Tibial nerve (tissue), 4 donors: ENCODE measurements at regions not wholly inside any gene's neighbourhood (a gene's known extent, or its start where the extent isn't known, plus 50 kb on each side); places are given as distances from the start of the nearest gene placed in this dataset.
"Not testable (repeated sequence)": the region's sequence is repeated elsewhere in the genome, so short reads cannot be mapped to it uniquely, and the experiment has no call there.

Experiments used
- DNase-seq, 2 donors: peaks; one replicate each; pipeline ENCODE4 v3.0.0-alpha.2; 2019; ENCODE audit warnings: low spot score in 2 of 2
- H3K27ac ChIP-seq, 4 donors: fragments of 200-600 bp; sonication (generic) in 3 of 4; one replicate each; pipeline ENCODE4 v1.5.1; 2017 to 2019; ENCODE audit warnings: mild to moderate bottlenecking in 1 of 4
- H3K27me3 ChIP-seq, 2 donors: fragments of 200-600 bp; sonication (generic) in 1 of 2; one replicate each; pipeline versions ENCODE4 v1.5.1 to v1.6.0; 2017 to 2019
- H3K36me3 ChIP-seq, 3 donors: fragments of 200-600 bp; sonication (generic); one replicate each; pipeline ENCODE4 v1.5.1; 2018 to 2019
- H3K4me1 ChIP-seq, 4 donors: fragments of 200-600 bp; sonication (generic) in 3 of 4; one replicate each; pipeline ENCODE4 v1.5.1; 2017 to 2019
- H3K4me3 ChIP-seq, 4 donors: fragments of 200-600 bp; sonication (generic) in 3 of 4; one replicate each; pipeline ENCODE4 v1.5.1; 2017 to 2019; ENCODE audit warnings: mild to moderate bottlenecking in 1 of 4, moderate library complexity in 1 of 4
- H3K9me3 ChIP-seq, 4 donors: fragments of 200-600 bp; sonication (generic) in 3 of 4; one replicate each; pipeline ENCODE4 v1.5.1; 2017 to 2019
- EP300 ChIP-seq, 2 donors: sonication (generic); formaldehyde crosslinking; IDR thresholded peaks; one replicate each; pipeline ENCODE4 v1.6.1; 2017; ENCODE audit warnings: antibody characterized with exemption in 2 of 2, mild to moderate bottlenecking in 1 of 2
- POLR2A ChIP-seq, 2 donors: fragments of 450-650 bp; IDR thresholded peaks; one replicate each; pipeline ENCODE4 v1.6.1; 2017; ENCODE audit warnings: antibody characterized with exemption in 2 of 2, mild to moderate bottlenecking in 2 of 2, moderate library complexity in 2 of 2
- WGBS, 2 donors: methylation state at CpG; one replicate each; pipeline ENCODE4 v1.1.5; 2018; 5-methylcytosine and 5-hydroxymethylcytosine counted together
- TF ChIP-seq, protein P1 (sequence below), 5 experiments: fragments of 200-600 bp in 3 of 5; fragments of 450-650 bp in 2 of 5; sonication (generic) in 3 of 5; IDR thresholded peaks; one replicate each; pipeline ENCODE4 v1.5.1; 2016 to 2019; ENCODE audit warnings: antibody characterized with exemption in 5 of 5, mild to moderate bottlenecking in 3 of 5, moderate library complexity in 2 of 5

DNA sequence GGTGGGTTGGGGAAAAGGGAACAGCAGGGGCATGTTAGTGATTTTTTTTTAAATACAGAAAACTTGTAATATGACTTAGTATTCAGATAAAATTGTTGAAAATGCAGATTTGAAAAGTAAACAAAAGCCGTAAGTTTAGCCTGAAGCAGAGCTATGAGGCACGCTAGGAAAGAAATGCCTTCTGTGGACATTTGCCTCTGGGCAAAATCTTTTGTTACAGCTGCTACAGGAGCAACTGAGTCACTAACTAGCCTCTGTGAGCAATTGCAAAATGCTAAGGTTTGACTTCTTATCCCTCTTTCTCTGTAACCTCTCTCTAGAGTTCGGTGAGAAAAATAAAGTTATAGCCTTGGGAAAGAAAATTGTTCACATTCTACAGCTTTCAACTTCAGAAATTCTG lies 350.0 kb downstream of the SLC7A11 start:
- Histone ChIP-seq H3K27me3 (no peaks in the 10 kb centered on the region), H3K27ac (no peak overlapping the region), H3K4me3 (no peak overlapping the region), H3K4me1 (no peaks in the 10 kb centered on the region), H3K36me3 (no peaks in the 10 kb centered on the region), H3K9me3 (no peaks in the 10 kb centered on the region)
- WGBS, 2 donors, result 51 to 73% methylated on average over 3 of the region's 3 CpGs
- TF ChIP-seq, protein P1, sequence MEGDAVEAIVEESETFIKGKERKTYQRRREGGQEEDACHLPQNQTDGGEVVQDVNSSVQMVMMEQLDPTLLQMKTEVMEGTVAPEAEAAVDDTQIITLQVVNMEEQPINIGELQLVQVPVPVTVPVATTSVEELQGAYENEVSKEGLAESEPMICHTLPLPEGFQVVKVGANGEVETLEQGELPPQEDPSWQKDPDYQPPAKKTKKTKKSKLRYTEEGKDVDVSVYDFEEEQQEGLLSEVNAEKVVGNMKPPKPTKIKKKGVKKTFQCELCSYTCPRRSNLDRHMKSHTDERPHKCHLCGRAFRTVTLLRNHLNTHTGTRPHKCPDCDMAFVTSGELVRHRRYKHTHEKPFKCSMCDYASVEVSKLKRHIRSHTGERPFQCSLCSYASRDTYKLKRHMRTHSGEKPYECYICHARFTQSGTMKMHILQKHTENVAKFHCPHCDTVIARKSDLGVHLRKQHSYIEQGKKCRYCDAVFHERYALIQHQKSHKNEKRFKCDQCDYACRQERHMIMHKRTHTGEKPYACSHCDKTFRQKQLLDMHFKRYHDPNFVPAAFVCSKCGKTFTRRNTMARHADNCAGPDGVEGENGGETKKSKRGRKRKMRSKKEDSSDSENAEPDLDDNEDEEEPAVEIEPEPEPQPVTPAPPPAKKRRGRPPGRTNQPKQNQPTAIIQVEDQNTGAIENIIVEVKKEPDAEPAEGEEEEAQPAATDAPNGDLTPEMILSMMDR (IDR thresholded peaks at IDR 0.05), result no peak
- TF ChIP-seq EP300 (IDR thresholded peaks at IDR 0.05), result no peak
- no peak for TF ChIP-seq POLR2A (IDR thresholded peaks at IDR 0.05)
- no peak for DNase-seq

DNA sequence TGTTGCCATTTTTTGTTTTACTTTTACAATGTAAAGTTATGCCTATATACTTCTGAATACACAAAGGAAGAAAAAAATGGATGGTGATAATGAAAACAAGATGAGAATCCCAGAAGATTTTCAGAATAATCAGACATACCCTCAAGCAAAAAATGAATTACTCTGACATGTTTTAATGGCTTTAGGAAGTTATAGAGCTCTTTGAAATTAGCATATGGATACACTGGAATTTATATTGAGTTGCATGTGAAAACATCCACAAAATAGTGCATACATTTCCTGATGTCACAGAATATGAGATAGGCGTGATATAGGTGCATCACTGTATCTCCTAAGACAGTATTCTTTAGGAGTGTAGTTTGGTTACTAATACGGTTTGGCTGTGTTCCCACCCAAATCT lies 351.3 kb downstream of the SLC7A11 start:
- H3K9me3 ChIP-seq, result no peaks in the 10 kb centered on the region
- H3K4me1 ChIP-seq, result no peaks in the 10 kb centered on the region
- no peak overlapping the region for H3K4me3 ChIP-seq
- H3K36me3 ChIP-seq, result no peaks in the 10 kb centered on the region
- no peak for DNase-seq
- no peak overlapping the region for H3K27ac ChIP-seq
- 91 to 93% methylated on average over 2 of the region's 2 CpGs for WGBS, 2 donors
- TF ChIP-seq EP300 (IDR thresholded peaks at IDR 0.05), result no peak
- TF ChIP-seq POLR2A (IDR thresholded peaks at IDR 0.05), result no peak
- TF ChIP-seq, protein P1 (IDR thresholded peaks at IDR 0.05), result no peak
- H3K27me3 ChIP-seq, result no peaks in the 10 kb centered on the region

DNA sequence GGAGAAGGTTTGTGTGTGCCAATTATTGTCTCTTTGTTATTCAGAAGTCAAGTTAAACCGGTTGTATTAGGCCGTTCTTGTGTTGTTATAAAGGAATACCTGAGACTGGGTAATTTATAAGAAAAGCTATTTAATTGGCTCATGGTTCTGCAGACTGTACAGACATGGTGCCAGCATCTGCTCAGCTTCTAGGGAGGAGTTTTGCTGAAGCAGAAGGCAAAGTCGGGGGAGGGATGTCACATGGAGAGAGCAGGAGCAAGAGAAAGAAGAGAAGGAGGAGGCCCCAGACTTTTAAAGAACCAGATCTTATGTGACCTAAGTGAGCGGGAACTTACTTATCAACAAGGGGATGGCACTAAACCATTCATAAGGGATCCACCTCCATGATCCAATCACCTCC lies 349.3 kb upstream of the PCDH18 start:
- Histone ChIP-seq H3K4me1 (no peaks in the 10 kb centered on the region), H3K9me3 (peaks cover 0 to 10% (median 3%) of the 10 kb centered on the region in 4 donors), H3K27me3 (no peaks in the 10 kb centered on the region), H3K4me3 (no peak overlapping the region), H3K36me3 (no peaks in the 10 kb centered on the region), H3K27ac (no peak overlapping the region)
- DNase-seq, result no peak
- no peak for TF ChIP-seq POLR2A (IDR thresholded peaks at IDR 0.05)
- TF ChIP-seq, protein P1 (IDR thresholded peaks at IDR 0.05), result no peak
- no peak for TF ChIP-seq EP300 (IDR thresholded peaks at IDR 0.05)
- 88 to 92% methylated on average over 4 of the region's 4 CpGs for WGBS, 2 donors

DNA sequence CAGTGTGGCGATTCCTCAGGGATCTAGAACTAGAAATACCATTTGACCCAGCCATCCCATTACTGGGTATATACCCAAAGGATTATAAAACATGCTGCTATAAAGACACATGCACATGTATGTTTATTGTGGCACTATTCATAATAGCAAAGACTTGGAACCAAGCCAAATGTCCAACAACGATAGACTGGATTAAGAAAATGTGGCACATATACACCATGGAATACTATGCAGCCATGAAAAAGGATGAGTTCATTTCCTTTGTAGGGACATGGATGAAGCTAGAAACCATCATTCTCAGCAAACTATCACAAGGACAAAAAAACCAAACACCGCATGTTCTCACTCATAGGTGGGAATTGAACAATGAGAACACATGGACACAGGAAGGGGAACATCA lies 335.8 kb upstream of the PCDH18 start:
- H3K4me1 ChIP-seq, H3K27ac ChIP-seq, H3K36me3 ChIP-seq, H3K4me3 ChIP-seq, H3K27me3 ChIP-seq, H3K9me3 ChIP-seq, DNase-seq: not testable (repeated sequence)
- 96 to 100% methylated on average over 1 to 2 of the region's 3 CpGs for WGBS, 2 donors

DNA sequence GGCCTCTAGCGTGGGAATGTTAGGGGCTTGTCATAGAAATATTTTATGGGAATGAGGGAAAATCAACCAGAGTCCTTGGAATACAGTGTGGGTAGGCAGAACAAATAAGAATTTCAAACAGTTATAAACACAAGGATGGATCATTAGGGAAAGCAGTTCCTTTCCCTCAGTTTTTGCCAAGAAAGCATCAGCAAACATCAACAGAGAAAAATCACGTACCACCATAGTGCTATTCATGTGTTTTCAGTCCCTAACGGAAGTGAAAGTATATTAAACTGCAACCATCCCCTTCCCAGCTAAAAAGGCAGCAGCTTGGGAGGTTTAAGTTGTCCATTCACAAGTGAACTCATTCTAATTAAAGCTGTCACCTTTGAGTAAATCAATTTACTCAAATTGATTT lies 334.4 kb upstream of the PCDH18 start:
- TF ChIP-seq, protein P1 (IDR thresholded peaks at IDR 0.05), result no peak
- Histone ChIP-seq H3K4me1 (no peaks in the 10 kb centered on the region), H3K27me3 (no peaks in the 10 kb centered on the region), H3K4me3 (no peak overlapping the region), H3K36me3 (no peaks in the 10 kb centered on the region), H3K27ac (no peak overlapping the region), H3K9me3 (no peaks in the 10 kb centered on the region)
- DNase-seq, result no peak
- 84 to 85% methylated on average over 3 of the region's 3 CpGs for WGBS, 2 donors

DNA sequence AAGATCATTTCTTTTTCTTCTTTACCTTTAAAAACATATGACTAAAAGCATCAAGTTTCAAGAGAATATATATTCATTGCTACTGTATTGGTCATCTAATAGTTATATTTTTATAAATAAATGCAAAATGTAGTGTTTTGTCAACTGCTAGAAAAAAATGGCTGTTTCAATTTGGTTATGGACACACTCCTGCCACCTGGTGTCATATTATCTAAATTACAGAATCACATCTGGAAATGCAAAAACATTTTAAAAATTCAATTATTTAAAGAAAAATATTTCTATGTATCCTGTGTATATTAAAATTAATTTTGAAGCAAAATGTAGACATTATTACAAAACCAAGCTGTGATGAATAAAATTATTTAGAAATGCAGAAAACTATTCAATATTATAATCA lies 329.4 kb upstream of the PCDH18 start:
- TF ChIP-seq POLR2A (IDR thresholded peaks at IDR 0.05), result no peak
- TF ChIP-seq, protein P1 (IDR thresholded peaks at IDR 0.05), result peak in 4 of 5 experiments; percentile 33 to 50 (median 42)
- H3K9me3 ChIP-seq, result no peaks in the 10 kb centered on the region

More for the DNA sequence above, 329.4 kb upstream of the PCDH18 start:
- H3K4me1 ChIP-seq, result no peaks in the 10 kb centered on the region
- no peak overlapping the region for H3K4me3 ChIP-seq
- no peaks in the 10 kb centered on the region for H3K36me3 ChIP-seq
- DNase-seq, result no peak
- H3K27me3 ChIP-seq, result no peaks in the 10 kb centered on the region
- H3K27ac ChIP-seq, result no peak overlapping the region
